ENCODE measurements at regions not wholly inside any gene's neighbourhood (a gene's known extent, or its start where the extent isn't known, plus 50 kb on each side); places are given as distances from the start of the nearest gene placed in this dataset.

DNA sequence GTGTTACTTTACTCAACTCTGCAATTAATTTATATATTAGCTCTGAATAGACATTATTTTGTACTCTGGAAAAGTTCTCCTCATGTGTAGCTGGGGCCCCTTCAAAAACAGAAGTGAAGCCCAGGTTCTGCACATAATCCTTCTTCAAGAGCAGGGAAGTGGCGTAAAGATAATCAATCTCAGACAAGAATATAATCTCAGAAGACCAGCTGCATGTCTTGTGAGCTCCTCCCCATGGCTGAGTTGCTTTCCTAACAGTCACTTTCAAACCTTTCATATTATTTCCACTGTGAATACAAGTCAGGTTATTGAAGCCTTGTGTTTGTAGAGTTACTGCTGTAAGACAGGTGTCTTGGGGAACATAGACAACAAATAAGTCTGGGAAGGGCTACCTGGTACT, 691.9 kb downstream of the RFPL4B start:
- TF ChIP-seq POLR2AphosphoS5 (IDR thresholded peaks at IDR 0.05; ENCODE audit: low read depth) = no peak
- TF ChIP-seq, protein P1, sequence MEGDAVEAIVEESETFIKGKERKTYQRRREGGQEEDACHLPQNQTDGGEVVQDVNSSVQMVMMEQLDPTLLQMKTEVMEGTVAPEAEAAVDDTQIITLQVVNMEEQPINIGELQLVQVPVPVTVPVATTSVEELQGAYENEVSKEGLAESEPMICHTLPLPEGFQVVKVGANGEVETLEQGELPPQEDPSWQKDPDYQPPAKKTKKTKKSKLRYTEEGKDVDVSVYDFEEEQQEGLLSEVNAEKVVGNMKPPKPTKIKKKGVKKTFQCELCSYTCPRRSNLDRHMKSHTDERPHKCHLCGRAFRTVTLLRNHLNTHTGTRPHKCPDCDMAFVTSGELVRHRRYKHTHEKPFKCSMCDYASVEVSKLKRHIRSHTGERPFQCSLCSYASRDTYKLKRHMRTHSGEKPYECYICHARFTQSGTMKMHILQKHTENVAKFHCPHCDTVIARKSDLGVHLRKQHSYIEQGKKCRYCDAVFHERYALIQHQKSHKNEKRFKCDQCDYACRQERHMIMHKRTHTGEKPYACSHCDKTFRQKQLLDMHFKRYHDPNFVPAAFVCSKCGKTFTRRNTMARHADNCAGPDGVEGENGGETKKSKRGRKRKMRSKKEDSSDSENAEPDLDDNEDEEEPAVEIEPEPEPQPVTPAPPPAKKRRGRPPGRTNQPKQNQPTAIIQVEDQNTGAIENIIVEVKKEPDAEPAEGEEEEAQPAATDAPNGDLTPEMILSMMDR (IDR thresholded peaks at IDR 0.05; ENCODE audit: insufficient read depth, low read length) = no peak
- TF ChIP-seq, protein P2, sequence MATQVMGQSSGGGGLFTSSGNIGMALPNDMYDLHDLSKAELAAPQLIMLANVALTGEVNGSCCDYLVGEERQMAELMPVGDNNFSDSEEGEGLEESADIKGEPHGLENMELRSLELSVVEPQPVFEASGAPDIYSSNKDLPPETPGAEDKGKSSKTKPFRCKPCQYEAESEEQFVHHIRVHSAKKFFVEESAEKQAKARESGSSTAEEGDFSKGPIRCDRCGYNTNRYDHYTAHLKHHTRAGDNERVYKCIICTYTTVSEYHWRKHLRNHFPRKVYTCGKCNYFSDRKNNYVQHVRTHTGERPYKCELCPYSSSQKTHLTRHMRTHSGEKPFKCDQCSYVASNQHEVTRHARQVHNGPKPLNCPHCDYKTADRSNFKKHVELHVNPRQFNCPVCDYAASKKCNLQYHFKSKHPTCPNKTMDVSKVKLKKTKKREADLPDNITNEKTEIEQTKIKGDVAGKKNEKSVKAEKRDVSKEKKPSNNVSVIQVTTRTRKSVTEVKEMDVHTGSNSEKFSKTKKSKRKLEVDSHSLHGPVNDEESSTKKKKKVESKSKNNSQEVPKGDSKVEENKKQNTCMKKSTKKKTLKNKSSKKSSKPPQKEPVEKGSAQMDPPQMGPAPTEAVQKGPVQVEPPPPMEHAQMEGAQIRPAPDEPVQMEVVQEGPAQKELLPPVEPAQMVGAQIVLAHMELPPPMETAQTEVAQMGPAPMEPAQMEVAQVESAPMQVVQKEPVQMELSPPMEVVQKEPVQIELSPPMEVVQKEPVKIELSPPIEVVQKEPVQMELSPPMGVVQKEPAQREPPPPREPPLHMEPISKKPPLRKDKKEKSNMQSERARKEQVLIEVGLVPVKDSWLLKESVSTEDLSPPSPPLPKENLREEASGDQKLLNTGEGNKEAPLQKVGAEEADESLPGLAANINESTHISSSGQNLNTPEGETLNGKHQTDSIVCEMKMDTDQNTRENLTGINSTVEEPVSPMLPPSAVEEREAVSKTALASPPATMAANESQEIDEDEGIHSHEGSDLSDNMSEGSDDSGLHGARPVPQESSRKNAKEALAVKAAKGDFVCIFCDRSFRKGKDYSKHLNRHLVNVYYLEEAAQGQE (IDR thresholded peaks at IDR 0.05; ENCODE audit: insufficient replicate concordance, low read depth) = no peak
